ENCODE measurements at regions not wholly inside any gene's neighbourhood (a gene's known extent, or its start where the extent isn't known, plus 50 kb on each side); places are given as distances from the start of the nearest gene placed in this dataset.

DNA sequence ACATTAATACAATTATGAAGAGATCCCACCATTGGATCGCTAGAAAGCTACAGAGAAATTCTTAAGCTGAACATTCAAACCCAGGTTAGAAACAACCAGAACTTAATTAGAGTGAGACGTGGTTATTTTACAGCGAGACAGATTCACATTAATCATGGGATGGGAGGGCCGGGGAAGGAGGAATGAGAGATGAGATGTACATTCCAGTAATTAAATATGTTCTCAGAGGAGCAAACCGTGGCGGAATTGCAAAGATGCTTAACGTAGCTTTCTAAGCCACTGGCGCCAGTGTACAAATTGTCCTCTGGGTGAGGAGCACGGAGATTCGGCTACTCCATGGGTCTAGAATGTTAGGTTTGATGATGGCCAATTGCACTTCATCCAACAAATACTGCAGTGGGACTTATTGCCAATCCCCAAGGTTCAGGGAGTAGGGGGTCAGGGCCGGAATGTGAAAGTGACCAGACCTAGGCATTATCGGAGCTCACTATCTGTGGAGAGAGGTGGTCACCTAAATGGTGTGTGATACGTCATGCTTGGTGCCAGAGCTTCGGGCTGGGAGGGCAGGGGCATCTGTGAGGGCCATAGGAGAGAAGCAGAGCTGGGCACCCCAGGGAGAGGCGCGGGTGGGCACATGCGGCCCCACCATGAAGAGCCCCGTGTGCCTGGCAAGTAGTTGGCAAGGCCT is 114.7 kb downstream of the EDN3 start:
- TF ChIP-seq HDAC6 (IDR thresholded peaks at IDR 0.05; ENCODE audit: low read depth, low read length) = no peak
- no peak for TF ChIP-seq FUS (optimal IDR thresholded peaks at IDR 0.05; ENCODE audit: low read depth, low read length)
- no peak for TF ChIP-seq ZNF766 (CRISPR knock-in tag; conservative IDR thresholded peaks at IDR 0.05)

Data from K562 (cell line).